ENCODE measurements at regions not wholly inside any gene's neighbourhood (a gene's known extent, or its start where the extent isn't known, plus 50 kb on each side); places are given as distances from the start of the nearest gene placed in this dataset.
A peak's percentile ranks its signal among the peaks of the same experiment; 100 is the strongest.

GRCh38 chr2:18376936-18377335 lies 183.5 kb downstream of the RDH14 start:
- no peak for DNase-seq

DNA sequence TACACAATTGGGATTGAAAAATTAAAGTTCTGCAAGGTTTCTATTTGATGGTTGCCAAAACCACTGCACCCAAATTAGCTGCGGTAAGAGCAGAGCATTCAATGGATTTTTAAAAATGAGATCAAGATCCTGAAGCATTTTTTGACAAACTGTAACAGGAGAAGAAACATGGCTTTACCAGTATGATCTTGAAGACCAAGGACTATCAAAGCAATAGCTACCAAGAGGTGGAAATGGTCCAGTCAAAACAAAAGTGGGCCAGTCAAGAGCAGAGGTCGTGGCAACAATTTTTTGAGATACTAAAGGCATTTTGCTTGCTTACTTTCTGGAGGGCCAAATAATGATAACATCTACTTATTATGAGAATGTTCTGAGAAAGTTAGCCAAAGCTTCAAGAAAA lies 186.8 kb downstream of the RDH14 start:
- no peak for DNase-seq

DNA sequence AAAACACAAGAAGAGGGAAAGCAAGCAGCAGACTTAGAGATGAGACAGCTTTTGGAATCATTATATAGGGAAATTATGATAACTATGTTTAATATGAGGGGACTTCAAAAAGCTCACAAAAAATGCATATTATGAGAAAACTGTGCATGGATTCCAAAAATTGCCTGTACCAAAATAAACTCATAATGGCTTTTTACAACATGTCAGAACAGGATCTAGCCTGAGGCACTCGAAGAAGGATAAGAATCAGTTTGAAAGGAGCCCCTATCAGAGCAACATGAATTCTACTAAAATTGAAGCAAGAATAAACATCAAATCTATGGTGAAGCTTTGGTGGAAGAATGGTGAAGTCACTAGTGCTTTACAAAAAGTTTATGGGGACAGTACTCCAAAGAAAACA lies 187.4 kb downstream of the RDH14 start:
- no peak for DNase-seq

DNA sequence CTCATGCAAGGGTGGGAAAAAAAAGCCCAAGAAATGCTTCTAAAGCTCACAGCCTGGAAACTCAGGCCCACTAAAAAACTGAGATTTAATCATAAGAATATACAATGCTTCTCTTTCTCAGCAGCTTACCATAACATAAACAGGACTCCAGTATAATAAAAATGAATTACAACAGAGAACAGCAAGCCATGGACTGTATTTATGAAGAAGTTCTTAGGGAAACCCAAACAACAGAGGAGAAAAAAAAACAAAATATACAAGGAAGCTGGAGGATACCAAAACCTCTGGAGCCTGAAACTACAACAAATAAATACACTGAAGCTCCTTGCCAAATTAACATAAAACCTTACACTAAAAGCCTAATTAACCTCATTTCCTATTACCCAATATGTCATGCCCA lies 187.8 kb downstream of the RDH14 start:
- DNase-seq = no peak

DNA sequence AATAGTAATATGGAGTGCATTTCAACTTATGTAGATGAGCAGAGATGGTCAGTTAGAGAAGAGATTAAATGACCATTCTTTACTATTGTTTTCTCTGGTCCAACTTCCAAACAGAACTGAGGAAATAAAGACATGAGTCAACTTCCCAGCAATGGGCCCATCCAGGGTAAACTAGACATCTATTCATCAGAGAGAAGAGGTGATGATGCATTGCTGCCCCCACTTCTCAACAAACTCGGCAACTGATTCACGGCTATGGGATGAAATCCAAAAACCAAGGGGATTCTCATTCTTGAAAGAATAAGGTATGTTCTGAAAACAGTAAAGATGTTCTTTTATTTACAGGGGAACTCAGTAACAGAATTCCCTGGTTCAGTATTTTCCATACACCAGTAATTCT lies 190.7 kb downstream of the RDH14 start:
- no peak for DNase-seq

GRCh38 chr2:18368008-18368407 lies 192.4 kb downstream of the RDH14 start:
- no peak for DNase-seq

DNA sequence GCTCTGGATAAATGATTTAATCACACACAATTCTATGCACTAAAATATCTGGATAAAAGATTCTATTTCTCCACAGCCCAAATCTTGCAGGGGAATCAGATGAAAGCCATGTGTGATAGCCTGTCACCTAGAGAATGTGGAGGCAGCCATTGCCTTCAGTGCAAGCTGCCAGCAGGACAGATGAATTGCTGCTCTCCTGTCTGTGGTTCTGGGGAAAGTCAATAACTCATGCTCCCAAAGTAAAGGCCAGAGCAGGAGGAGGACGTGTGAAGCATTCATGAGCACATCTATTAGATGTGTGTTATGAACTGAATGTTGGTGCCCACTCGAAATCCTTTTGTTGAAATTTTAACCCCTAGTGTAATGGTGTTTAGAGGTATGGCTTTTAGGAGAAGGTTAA lies 195.1 kb downstream of the RDH14 start:
- DNase-seq = no peak

DNA sequence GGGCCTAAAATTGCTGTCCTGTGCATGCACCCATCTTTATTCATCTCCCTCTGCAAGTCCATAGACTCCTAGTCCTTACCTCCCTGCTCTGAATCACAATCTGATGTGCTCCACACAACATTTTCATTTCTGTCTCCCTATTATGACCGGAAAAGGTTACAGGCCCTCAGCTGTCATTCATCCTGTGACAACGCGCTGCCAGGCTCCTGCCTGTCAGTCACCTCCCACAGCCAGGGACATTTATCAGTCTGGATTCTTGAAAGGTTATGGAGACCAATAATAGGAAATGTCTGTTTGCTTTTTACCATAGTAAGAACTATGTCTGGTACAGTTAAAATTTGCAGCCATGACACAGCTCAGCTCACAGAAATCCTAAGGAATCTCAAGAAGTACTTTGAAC lies 197.1 kb downstream of the RDH14 start:
- no peak for DNase-seq

DNA sequence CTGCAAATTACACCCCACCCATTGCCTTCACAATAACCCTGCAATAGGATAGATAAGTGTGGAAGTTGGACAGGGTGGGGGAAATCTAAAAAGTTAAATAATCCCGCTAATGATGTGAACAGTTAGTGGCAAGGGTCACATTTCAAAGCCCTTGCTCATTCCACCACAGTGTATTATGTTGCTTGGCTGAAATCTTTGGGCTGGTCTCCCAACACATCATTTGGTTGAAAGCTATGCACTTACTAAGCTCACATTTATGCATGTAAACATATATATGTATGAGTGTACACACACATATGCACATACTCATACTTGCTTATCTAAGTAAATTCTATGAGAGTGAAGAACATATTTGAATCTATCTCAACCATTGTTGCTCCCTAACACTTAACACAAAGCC lies 197.8 kb downstream of the RDH14 start:
- no peak for DNase-seq

- DNase-seq = no peak
These were observed 202.9 kb downstream of the RDH14 start for GRCh38 chr2:18357537-18357936.

- DNase-seq = no peak
These were observed 203.8 kb downstream of the RDH14 start for GRCh38 chr2:18356676-18357075.

DNA sequence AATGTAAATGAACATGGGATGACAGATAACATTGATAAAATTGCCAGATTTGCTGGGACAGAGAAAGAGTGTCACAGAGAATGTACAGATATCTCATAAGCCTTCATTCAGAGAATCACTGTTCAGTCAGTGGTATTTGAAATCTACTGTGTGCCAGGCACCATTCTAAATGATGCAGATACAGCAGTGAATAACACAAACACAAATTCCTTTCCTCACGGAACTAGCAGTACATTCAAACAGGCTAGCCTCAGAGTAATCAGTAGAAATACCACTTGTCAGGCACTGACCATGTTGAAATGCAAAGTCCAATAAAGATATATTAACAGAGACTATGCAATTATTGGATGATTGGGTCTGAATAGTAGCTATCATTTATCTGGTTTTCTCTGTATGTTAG lies 211.0 kb downstream of the RDH14 start:
- no peak for DNase-seq

GRCh38 chr2:18346874-18347273 lies 213.6 kb downstream of the RDH14 start:
- DNase-seq = no peak

DNA sequence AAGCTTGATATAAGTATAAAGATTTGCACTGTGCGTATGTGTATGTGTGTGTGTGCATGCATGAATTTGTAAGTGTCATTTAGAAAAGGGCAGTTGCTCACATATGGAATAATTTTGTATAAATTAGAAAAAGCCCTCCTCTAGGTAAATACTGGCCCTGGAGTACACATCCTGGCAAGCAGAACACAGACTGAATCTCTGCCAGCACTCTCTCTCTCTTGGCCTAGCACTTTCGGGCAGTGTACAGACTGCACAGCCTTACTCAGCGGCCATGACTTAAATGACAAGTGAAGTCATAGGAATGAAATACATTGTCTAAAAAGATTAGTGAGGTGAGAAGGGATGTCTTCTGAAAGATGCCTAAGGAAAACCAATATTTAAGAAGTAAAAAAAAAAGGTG lies 214.1 kb downstream of the RDH14 start:
- peak; percentile 15 for DNase-seq

DNA sequence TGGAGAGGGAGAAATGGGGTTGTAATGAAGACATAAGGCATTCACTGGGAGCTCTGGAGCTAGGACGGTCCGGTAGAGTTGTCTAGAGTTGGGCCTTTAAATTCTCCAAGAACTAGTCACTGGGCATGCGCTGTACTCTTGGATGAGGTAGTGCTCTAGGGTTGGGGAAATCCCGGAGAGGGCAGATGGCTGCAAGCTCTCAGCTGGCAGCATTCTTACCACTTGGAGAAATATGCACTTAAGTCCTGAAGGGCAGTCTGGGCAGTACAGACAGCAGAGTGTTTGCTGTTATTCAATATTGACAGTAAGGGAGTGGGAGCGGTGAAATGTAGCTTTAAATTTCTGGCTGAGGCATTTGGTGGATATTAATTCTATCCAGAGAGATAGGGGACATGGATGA lies 214.6 kb downstream of the RDH14 start:
- peak; percentile 3 for DNase-seq

- DNase-seq = no peak
These were observed 217.6 kb downstream of the RDH14 start for GRCh38 chr2:18342901-18343300.

DNA sequence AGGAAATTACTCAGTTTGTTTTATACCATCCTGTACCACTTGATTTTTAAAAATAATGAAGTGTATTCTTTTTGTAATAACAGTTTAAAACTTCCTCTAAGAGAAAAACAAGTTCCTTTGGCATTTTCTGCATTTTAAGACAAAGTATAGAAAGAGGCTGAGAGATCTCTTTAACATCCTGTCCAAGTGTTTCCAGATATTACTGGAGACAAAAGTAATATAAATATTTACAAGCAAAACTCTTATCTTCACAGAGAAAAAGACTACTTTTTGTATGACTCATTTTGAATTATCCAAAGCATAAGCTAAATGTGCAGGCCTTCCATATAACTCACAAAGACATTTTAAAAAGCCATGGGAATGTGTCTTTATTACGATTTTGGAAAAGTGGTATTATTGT lies 221.1 kb downstream of the RDH14 start:
- no peak for DNase-seq

DNA sequence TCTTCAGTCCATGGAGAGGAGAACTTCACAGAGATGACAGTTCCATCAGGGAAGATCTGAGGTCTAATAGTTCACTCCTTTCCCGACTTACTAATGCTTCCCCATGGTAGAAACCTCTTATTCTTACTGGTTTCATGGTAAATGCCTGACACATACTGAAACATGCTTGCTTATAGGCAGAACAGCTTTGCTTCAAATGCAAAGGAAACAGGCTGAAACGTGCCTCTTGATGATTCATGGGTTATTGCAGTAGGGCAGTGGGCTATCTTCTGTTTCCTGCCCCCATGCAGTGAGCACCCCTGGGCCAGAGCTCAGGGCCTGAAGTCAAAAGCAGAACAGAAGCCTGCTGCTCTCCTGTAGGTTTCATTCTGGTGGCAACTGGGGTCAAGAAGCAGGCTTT lies 223.5 kb downstream of the RDH14 start:
- DNase-seq = no peak

- DNase-seq = no peak
These were observed 228.0 kb downstream of the RDH14 start for GRCh38 chr2:18332477-18332876.

GRCh38 chr2:18325118-18325517 lies 235.3 kb downstream of the RDH14 start:
- DNase-seq = no peak

GRCh38 chr2:18319987-18320386 lies 240.5 kb downstream of the RDH14 start:
- DNase-seq = no peak

DNA sequence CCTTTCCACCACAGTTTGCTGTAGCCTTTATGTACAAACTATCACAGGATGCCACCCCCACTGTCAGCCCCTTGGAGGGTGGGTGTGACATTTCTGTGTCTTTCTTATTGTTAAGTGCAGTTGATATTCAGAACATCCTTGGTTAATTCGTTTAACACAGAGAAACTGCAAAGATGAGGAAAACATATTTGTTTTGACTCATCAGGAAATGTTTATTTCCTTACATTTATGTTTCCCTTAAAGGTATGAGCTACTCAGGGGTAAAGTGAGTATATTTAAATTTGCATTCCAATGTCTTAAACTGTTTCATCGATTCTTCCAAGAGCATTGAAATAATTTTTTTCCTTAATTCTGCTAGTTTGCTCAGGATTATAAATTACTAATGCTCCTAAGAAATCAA lies 243.4 kb downstream of the RDH14 start:
- DNase-seq = no peak

- DNase-seq = no peak
These were observed 247.6 kb downstream of the RDH14 start for GRCh38 chr2:18312818-18313217.

- peak; percentile 44 for DNase-seq
These were observed 248.8 kb downstream of the RDH14 start for GRCh38 chr2:18311420-18312195.

GRCh38 chr2:18309627-18310026 lies 250.8 kb downstream of the RDH14 start:
- DNase-seq = no peak

Data from eye (tissue), 1 donor.